Neural cell (in vitro differentiated cells): ENCODE measurements at regions not wholly inside any gene's neighbourhood (a gene's known extent, or its start where the extent isn't known, plus 50 kb on each side); places are given as distances from the start of the nearest gene placed in this dataset.

Experiments
- H2AFZ ChIP-seq: fragments of 200-600, 300-800 bp; sonication (generic), shearing (Covaris generic); 2 replicates; pipeline ENCODE4 v1.6.0; 2014; ENCODE audit warnings: low read depth, mild to moderate bottlenecking, antibody characterized with exemption, low read length, moderate library complexity
- H3F3A ChIP-seq: fragments of 200-600 bp; shearing (Covaris generic); 2 replicates; pipeline ENCODE4 v1.6.1; 2016; ENCODE audit warnings: mild to moderate bottlenecking, moderate library complexity, mixed read lengths, antibody characterized with exemption, low read length; ENCODE audit not compliant: insufficient read depth, poor library complexity, severe bottlenecking
- H3K27ac ChIP-seq: fragments of 200-600, 300-800 bp; sonication (generic), shearing (Covaris generic); 2 replicates; pipeline ENCODE4 v1.5.1; 2014; ENCODE audit warnings: mild to moderate bottlenecking, low read length, moderate library complexity
- H3K27me3 ChIP-seq: fragments of 300-800, 200-600 bp; sonication (generic), shearing (Covaris generic); 2 replicates; pipeline ENCODE4 v1.6.0; 2014; ENCODE audit warnings: mild to moderate bottlenecking, low read depth, low read length, moderate library complexity; ENCODE audit not compliant: insufficient read depth
- H3K36me3 ChIP-seq: fragments of 300-800, 200-600 bp; sonication (generic), shearing (Covaris generic); 2 replicates; pipeline ENCODE4 v1.5.1; 2014; ENCODE audit warnings: mild to moderate bottlenecking, antibody characterized with exemption, low read length, moderate library complexity; ENCODE audit not compliant: insufficient read depth
- H3K4me2 ChIP-seq: fragments of 300-800, 200-600 bp; sonication (generic), shearing (Covaris generic); 2 replicates; pipeline ENCODE4 v1.6.0; 2014; ENCODE audit warnings: mild to moderate bottlenecking, low read length
- H3K4me3 ChIP-seq: fragments of 300-800, 200-600 bp; sonication (generic), shearing (Covaris generic); 2 replicates; pipeline ENCODE4 v1.5.1; 2014; ENCODE audit warnings: mild to moderate bottlenecking, low read length, moderate library complexity
- H3K79me2 ChIP-seq: fragments of 200-600 bp; shearing (Covaris generic); replicated peaks from 2 replicates; pipeline ENCODE4 v1.6.0; 2014; ENCODE audit warnings: mild to moderate bottlenecking, low read length, moderate library complexity; ENCODE audit not compliant: insufficient read depth
- H3K9ac ChIP-seq: fragments of 300-800, 200-600 bp; sonication (generic), shearing (Covaris generic); 2 replicates; pipeline ENCODE4 v1.6.1; 2016; ENCODE audit warnings: mild to moderate bottlenecking, low read length, mixed read lengths
- H3K9me2 ChIP-seq: fragments of 200-600 bp; shearing (Covaris generic); 2 replicates; pipeline ENCODE4 v1.6.1; 2016; ENCODE audit warnings: mild to moderate bottlenecking, low read length, mixed read lengths; ENCODE audit not compliant: insufficient read depth
- H3K9me3 ChIP-seq: fragments of 200-600, 300-800 bp; sonication (generic), shearing (Covaris generic); 2 replicates; pipeline ENCODE4 v1.6.1; 2016; ENCODE audit warnings: mild to moderate bottlenecking, mixed run types, low read length, moderate library complexity, mixed read lengths
- H4K20me1 ChIP-seq: fragments of 200-600 bp; shearing (Covaris generic); 2 replicates; pipeline ENCODE4 v1.6.1; 2016; ENCODE audit warnings: mild to moderate bottlenecking, mixed run types; ENCODE audit not compliant: insufficient read depth
- CTCF ChIP-seq: fragments of 450-650 bp; IDR thresholded peaks from 2 replicates; pipeline ENCODE4 v1.5.1; 2014; ENCODE audit warnings: antibody characterized with exemption, mild to moderate bottlenecking, moderate library complexity; ENCODE audit not compliant: poor library complexity, severe bottlenecking
- EP300 ChIP-seq: fragments of 450-650 bp; conservative IDR thresholded peaks from 2 replicates; pipeline ENCODE4 v1.6.1; 2014; ENCODE audit warnings: antibody characterized with exemption, mild to moderate bottlenecking, moderate library complexity; ENCODE audit not compliant: poor library complexity, severe bottlenecking
- EZH2 ChIP-seq: fragments of 200-600, 300-800 bp; shearing (Covaris generic), sonication (generic); IDR thresholded peaks from 2 replicates; pipeline ENCODE4 v1.6.1; 2014; ENCODE audit warnings: antibody characterized with exemption, low read length, borderline replicate concordance, mild to moderate bottlenecking; ENCODE audit not compliant: insufficient read depth, poor library complexity, severe bottlenecking
- MXI1 ChIP-seq: fragments of 450-650 bp; conservative IDR thresholded peaks from 2 replicates; pipeline ENCODE4 v1.6.1; 2014; ENCODE audit warnings: antibody characterized with exemption, mild to moderate bottlenecking; ENCODE audit not compliant: poor library complexity, severe bottlenecking
- POLR2AphosphoS5 ChIP-seq: IDR thresholded peaks from 2 replicates; pipeline ENCODE4 v1.6.1; 2012
- RAD21 ChIP-seq: fragments of 450-650 bp; conservative IDR thresholded peaks from 2 replicates; pipeline ENCODE4 v1.6.1; 2014; ENCODE audit warnings: antibody characterized with exemption, mild to moderate bottlenecking, moderate library complexity
- REST ChIP-seq: IDR thresholded peaks from 2 replicates; pipeline ENCODE4 v1.6.1; 2012; ENCODE audit warnings: borderline replicate concordance
- SMC3 ChIP-seq: fragments of 450-650 bp; conservative IDR thresholded peaks from 2 replicates; pipeline ENCODE4 v1.6.1; 2014; ENCODE audit warnings: antibody characterized with exemption, mild to moderate bottlenecking, moderate library complexity; ENCODE audit not compliant: poor library complexity
- TAF1 ChIP-seq: IDR thresholded peaks from 2 replicates; pipeline ENCODE4 v1.6.1; 2012; ENCODE audit warnings: low read depth

- Histone ChIP-seq H3K9me3 (no peaks in the 10 kb centered on the region), H3K79me2 (no peaks in the 10 kb centered on the region), H3K9me2 (no peaks in the 10 kb centered on the region), H3K36me3 (no peaks in the 10 kb centered on the region), H3K4me3 (no peak overlapping the region), H3K9ac (no peak overlapping the region), H3K27ac (no peak overlapping the region), H3K4me2 (no peak overlapping the region), H3F3A (no peaks in the 10 kb centered on the region), H3K27me3 (no peaks in the 10 kb centered on the region), H4K20me1 (no peaks in the 10 kb centered on the region), H2AFZ (no peak overlapping the region)
- TF ChIP-seq RAD21 (no peak), REST (no peak), EP300 (no peak), CTCF (no peak), TAF1 (no peak), POLR2AphosphoS5 (no peak), MXI1 (no peak), SMC3 (no peak), EZH2 (no peak)
Measured at GRCh38 chr2:84288293-84288692, 170.8 kb downstream of the SUCLG1 start.

GRCh38 chr2:84286878-84287277 lies 172.2 kb downstream of the SUCLG1 start:
- H3K36me3 ChIP-seq = no peaks in the 10 kb centered on the region
- no peaks in the 10 kb centered on the region for H4K20me1 ChIP-seq
- H3K4me2 ChIP-seq = no peak overlapping the region
- TF ChIP-seq REST = no peak
- TF ChIP-seq MXI1 = no peak
- TF ChIP-seq EP300 = no peak
- no peak for TF ChIP-seq EZH2
- no peak for TF ChIP-seq RAD21
- no peak for TF ChIP-seq TAF1
- TF ChIP-seq SMC3 = no peak
- no peak for TF ChIP-seq CTCF
- TF ChIP-seq POLR2AphosphoS5 = no peak
- H3K4me3 ChIP-seq = no peak overlapping the region
- no peak overlapping the region for H3K27ac ChIP-seq
- no peaks in the 10 kb centered on the region for H3K9me2 ChIP-seq
- no peaks in the 10 kb centered on the region for H3K27me3 ChIP-seq
- no peak overlapping the region for H3K9ac ChIP-seq
- no peaks in the 10 kb centered on the region for H3K79me2 ChIP-seq
- no peaks in the 10 kb centered on the region for H3K9me3 ChIP-seq
- H3F3A ChIP-seq = no peaks in the 10 kb centered on the region
- H2AFZ ChIP-seq = no peak overlapping the region
